DND-41 (cell line): ENCODE measurements at regions not wholly inside any gene's neighbourhood (a gene's known extent, or its start where the extent isn't known, plus 50 kb on each side); places are given as distances from the start of the nearest gene placed in this dataset.
"Not testable (repeated sequence)": the region's sequence is repeated elsewhere in the genome, so short reads cannot be mapped to it uniquely, and the experiment has no call there.

Experiments used
- ATAC-seq: fragments of 200-7000 bp; cut with Tn5 transposase; 3 replicates; pipeline ENCODE4 v1.9.1; 2021; ENCODE audit warnings: low read depth; ENCODE audit not compliant: insufficient read depth
- DNase-seq: peaks from one replicate; pipeline ENCODE4 v3.0.0-alpha.2; 2020
- H2AFZ ChIP-seq: 2 replicates; pipeline ENCODE4 v1.6.0; 2012; ENCODE audit warnings: low read depth, low read length
- H3K27ac ChIP-seq: 2 replicates; pipeline ENCODE4 v1.5.1; 2012; ENCODE audit warnings: low read length, inconsistent platforms
- H3K27me3 ChIP-seq: fragments of 200-600 bp; sonication (generic); 2 replicates; pipeline ENCODE4 v1.6.0; 2012; ENCODE audit warnings: low read length, mild to moderate bottlenecking, inconsistent platforms; ENCODE audit not compliant: insufficient read depth, poor library complexity
- H3K36me3 ChIP-seq: 2 replicates; pipeline ENCODE4 v1.5.1; 2012; ENCODE audit warnings: low read length, inconsistent platforms; ENCODE audit not compliant: insufficient read depth
- H3K4me1 ChIP-seq: 2 replicates; pipeline ENCODE4 v1.5.1; 2012; ENCODE audit warnings: mild to moderate bottlenecking, low read length; ENCODE audit not compliant: insufficient read depth
- H3K4me2 ChIP-seq: 2 replicates; pipeline ENCODE4 v1.6.0; 2012; ENCODE audit warnings: mild to moderate bottlenecking, moderate library complexity, low read length, inconsistent platforms; ENCODE audit not compliant: insufficient read depth
- H3K4me3 ChIP-seq, 2 experiments: fragments of 200-600 bp in 1 of 2; shearing (Covaris generic) in 1 of 2; 2 replicates each; pipeline ENCODE4 v1.5.1; 2012 to 2016; ENCODE audit warnings: inconsistent platforms in 2 of 2, low read length in 2 of 2, mild to moderate bottlenecking in 2 of 2, low read depth in 1 of 2, moderate library complexity in 1 of 2
- H3K79me2 ChIP-seq: 2 replicates; pipeline ENCODE4 v1.6.0; 2012; ENCODE audit warnings: low read length, inconsistent platforms; ENCODE audit not compliant: insufficient read depth
- H3K9ac ChIP-seq: 2 replicates; pipeline ENCODE4 v1.6.0; 2012; ENCODE audit warnings: low read depth, mild to moderate bottlenecking, inconsistent platforms, low read length, moderate library complexity
- H3K9me3 ChIP-seq: 2 replicates; pipeline ENCODE4 v1.5.1; 2012; ENCODE audit warnings: low read length, moderate library complexity, mild to moderate bottlenecking, inconsistent platforms; ENCODE audit not compliant: insufficient read depth, severe bottlenecking
- H4K20me1 ChIP-seq: 2 replicates; pipeline ENCODE4 v1.6.0; 2012; ENCODE audit warnings: low read length; ENCODE audit not compliant: insufficient read depth
- EZH2 ChIP-seq: IDR thresholded peaks from 3 replicates; pipeline ENCODE4 v1.6.1; 2012; ENCODE audit warnings: borderline replicate concordance, low read depth, mild to moderate bottlenecking, moderate library complexity, low read length, inconsistent platforms; ENCODE audit not compliant: severe bottlenecking
- TF ChIP-seq, protein P1 (sequence below): IDR thresholded peaks from 2 replicates; pipeline ENCODE4 v1.5.1; 2012; ENCODE audit warnings: borderline replicate concordance, low read length, moderate library complexity, mild to moderate bottlenecking; ENCODE audit not compliant: poor library complexity, severe bottlenecking; ENCODE audit errors: extremely low read depth

DNA sequence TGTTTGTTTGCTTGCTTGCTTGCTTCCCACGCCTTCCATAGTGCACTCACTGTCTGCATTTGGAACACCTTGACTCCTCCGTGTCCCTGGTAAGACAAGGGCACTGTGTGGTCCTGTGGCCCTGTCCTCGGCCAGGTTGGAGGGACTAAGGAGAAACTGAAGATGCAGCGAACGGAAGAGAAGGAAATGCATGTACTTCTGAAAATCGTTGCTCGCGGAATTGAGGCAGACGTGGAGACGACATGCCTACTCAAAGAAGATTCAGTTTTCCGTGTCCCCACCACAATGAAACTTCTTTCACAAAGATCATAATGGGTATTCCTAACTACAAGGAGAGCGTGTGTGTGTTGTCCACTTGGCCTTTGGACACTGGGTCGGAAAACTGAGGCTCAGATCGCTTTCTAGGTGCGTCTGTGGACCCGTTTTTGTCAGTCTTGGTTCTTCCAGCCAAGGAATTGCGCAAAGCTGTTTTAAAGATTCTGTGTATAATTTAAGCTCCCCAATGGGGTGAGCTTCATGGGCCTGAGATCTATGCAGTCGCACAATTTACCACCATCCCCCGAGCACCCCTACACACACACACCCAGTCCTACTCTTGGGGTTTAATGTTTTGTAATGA is 120.4 kb upstream of the ZNF184 start:
- TF ChIP-seq EZH2 = no peak
- TF ChIP-seq, protein P1, sequence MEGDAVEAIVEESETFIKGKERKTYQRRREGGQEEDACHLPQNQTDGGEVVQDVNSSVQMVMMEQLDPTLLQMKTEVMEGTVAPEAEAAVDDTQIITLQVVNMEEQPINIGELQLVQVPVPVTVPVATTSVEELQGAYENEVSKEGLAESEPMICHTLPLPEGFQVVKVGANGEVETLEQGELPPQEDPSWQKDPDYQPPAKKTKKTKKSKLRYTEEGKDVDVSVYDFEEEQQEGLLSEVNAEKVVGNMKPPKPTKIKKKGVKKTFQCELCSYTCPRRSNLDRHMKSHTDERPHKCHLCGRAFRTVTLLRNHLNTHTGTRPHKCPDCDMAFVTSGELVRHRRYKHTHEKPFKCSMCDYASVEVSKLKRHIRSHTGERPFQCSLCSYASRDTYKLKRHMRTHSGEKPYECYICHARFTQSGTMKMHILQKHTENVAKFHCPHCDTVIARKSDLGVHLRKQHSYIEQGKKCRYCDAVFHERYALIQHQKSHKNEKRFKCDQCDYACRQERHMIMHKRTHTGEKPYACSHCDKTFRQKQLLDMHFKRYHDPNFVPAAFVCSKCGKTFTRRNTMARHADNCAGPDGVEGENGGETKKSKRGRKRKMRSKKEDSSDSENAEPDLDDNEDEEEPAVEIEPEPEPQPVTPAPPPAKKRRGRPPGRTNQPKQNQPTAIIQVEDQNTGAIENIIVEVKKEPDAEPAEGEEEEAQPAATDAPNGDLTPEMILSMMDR = no peak
- Histone ChIP-seq H3K9me3 (no peaks in the 10 kb centered on the region), H3K4me1 (no peaks in the 10 kb centered on the region), H3K4me2 (no peak overlapping the region), H3K36me3 (no peaks in the 10 kb centered on the region), H4K20me1 (no peaks in the 10 kb centered on the region), H3K79me2 (no peaks in the 10 kb centered on the region), H3K9ac (no peak overlapping the region), H2AFZ (no peak overlapping the region), H3K27me3 (peaks cover 19% of the 10 kb centered on the region), H3K4me3 (no peak overlapping the region), H3K27ac (no peak overlapping the region)
- DNase-seq (no peak), ATAC-seq (no peak)

DNA sequence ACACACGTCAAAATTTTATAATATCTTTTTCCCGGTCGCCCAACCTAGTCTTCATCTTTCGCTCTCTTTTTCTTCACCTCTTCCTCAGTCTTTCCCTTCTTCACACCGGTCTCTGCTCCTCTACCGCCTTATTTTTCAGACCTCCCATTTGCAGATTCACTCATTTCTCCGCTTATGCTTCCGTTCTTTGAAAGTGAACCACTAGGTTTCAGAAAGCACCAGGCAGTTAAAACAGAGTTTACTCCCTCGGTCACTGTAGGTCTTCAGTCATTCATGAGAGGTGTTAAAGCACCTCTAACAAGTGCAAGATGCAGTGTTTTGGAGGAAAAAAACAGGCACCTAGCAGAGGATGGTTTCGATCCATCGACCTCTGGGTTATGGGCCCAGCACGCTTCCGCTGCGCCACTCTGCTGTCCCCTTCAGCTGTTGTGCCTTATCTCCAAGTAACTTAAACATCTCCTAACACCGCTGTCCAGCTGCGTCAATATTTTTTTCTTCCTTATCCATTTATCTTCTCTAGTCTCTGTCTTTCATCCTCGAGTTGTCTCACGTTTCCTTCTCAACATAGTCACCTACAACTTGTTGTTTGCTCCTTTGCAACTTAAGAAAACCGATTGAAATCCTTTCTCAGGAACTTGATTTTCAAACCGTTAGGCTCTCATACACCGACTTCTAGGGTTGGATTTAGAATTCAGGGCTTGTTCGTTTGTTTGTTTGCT is 119.7 kb upstream of the ZNF184 start:
- Histone ChIP-seq H3K27ac (no peak overlapping the region), H4K20me1 (no peaks in the 10 kb centered on the region), H3K4me3 (no peak overlapping the region), H3K36me3 (no peaks in the 10 kb centered on the region), H3K9me3 (no peaks in the 10 kb centered on the region), H3K4me2 (no peak overlapping the region), H3K4me1 (no peaks in the 10 kb centered on the region), H3K79me2 (no peaks in the 10 kb centered on the region), H3K9ac (no peak overlapping the region), H2AFZ (no peak overlapping the region), H3K27me3 (peaks cover 19% of the 10 kb centered on the region)
- DNase-seq (no peak), ATAC-seq (no peak)
- no peak for TF ChIP-seq EZH2
- TF ChIP-seq, protein P1 = no peak

DNA sequence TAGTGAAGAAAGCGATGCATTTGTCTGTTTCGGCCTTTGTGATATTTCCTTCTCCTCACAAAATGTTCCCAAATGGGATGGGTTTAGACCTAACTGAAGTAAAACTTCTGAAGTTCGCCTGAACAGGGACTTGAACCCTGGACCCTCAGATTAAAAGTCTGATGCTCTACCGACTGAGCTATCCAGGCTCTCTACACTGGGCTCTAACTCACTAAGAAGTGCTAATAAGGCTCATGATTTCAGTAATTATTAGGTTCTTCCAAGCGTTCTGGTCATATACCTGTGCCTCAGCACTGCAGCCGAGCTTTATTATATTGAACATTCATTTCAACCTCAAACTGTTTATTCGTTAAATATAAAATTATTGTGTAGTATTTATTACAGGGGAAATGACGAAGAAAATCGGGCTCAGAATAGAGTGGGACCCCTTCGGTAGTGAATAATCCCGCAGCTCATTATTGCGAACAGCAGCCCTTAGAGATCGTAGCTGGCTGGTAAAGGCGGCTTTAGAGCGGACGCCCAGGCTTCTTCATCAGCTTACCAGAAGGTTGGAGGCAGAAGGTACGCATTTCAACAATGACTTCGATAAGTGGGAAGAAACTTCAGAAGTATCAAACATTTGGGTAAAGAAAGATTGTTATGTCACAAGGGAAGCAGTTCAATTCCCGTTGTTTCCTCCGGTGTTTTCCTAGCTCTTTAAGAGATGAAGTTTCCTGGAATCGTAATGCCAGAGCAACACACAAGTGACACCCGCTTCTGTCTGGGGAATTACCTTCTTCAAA is 119.0 kb upstream of the ZNF184 start:
- Histone ChIP-seq H4K20me1 (no peaks in the 10 kb centered on the region), H3K79me2 (no peaks in the 10 kb centered on the region), H3K4me1 (no peaks in the 10 kb centered on the region), H3K27me3 (peaks cover 19% of the 10 kb centered on the region), H3K9ac (no peak overlapping the region), H2AFZ (no peak overlapping the region), H3K36me3 (no peaks in the 10 kb centered on the region), H3K9me3 (no peaks in the 10 kb centered on the region), H3K4me2 (no peak overlapping the region), H3K27ac (no peak overlapping the region), H3K4me3 (no peak overlapping the region)
- DNase-seq (no peak), ATAC-seq (no peak)
- TF ChIP-seq, protein P1 = no peak
- no peak for TF ChIP-seq EZH2

DNA sequence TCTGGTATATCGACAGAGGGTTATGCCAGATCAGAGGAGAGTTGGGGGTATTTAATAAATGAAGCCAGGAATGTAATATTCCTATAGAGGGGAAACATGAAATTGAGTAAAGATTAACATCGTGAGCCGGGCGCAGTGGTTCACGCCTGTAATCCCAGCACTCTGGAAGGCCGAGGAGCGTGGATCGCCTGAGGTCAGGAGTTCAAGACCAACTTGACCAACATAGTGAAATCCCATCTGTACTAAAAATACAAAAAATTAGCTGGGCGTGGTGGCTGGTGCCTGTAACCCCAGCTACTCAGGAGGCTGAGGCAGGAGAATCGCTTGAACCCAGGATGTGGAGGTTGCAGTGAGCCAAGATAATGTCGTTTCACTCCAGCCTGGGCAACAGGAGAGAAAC is 112.4 kb upstream of the ZNF184 start:
- H3K79me2 ChIP-seq, H4K20me1 ChIP-seq, H3K27me3 ChIP-seq, DNase-seq, ATAC-seq, H3K4me1 ChIP-seq, H3K36me3 ChIP-seq, H3K9me3 ChIP-seq, H3K4me3 ChIP-seq, H3K27ac ChIP-seq, H2AFZ ChIP-seq, H3K4me2 ChIP-seq, H3K9ac ChIP-seq: not testable (repeated sequence)
